ENCODE measurements at regions not wholly inside any gene's neighbourhood (a gene's known extent, or its start where the extent isn't known, plus 50 kb on each side); places are given as distances from the start of the nearest gene placed in this dataset.

GRCh38 chrX:43018031-43018430, 240.1 kb upstream of the PPP1R2C start:
- DNase-seq: no peak

GRCh38 chrX:43019021-43019420, 241.1 kb upstream of the PPP1R2C start:
- DNase-seq: no peak

GRCh38 chrX:43025806-43026315, 247.9 kb upstream of the PPP1R2C start:
- DNase-seq: no peak

GRCh38 chrX:43064096-43064495, 286.1 kb upstream of the PPP1R2C start:
- DNase-seq: no peak

GRCh38 chrX:43065978-43066377, 288.0 kb upstream of the PPP1R2C start:
- no peak for DNase-seq

GRCh38 chrX:43068639-43069038, 290.7 kb upstream of the PPP1R2C start:
- no peak for DNase-seq

GRCh38 chrX:43083016-43083415, 305.1 kb upstream of the PPP1R2C start:
- DNase-seq: no peak

DNA sequence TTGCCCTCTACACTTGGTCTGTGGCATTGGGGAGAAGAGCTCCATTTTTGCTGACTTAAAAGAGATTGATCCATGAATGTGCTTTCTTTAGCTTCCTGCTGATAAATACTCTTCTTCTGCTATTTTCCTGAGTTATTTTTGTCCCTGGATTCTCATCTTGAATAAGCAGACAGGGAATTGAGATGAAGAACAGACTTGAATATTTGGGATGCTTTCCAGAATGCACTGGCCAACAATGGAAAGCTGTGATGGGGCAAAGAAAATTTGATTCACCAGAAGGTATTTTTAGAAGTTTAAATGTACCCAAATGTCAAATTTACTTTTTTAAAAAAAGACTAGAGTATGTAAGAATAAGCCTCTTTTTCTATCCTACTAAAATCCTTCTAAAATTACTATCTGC, 309.9 kb upstream of the PPP1R2C start:
- DNase-seq: no peak

DNA sequence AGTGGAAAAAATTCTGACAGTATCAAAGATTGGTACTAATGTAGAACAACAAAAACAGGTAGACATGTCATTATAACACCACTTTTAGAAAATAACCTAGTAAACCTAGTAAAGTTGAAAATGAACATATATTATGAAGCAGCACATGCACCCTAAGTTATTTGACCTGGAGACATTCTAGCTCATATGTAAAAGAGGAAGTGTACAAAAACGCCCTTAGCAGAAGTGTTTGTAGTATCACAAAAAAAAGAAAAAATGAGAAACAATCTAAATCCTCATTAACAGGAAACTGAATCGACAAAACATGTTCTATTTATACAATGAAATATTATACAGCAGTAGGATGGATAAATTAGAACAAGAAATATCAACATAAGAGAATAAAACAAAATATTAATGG, 318.9 kb upstream of the PPP1R2C start:
- DNase-seq: peak; percentile 17 to 20

DNA sequence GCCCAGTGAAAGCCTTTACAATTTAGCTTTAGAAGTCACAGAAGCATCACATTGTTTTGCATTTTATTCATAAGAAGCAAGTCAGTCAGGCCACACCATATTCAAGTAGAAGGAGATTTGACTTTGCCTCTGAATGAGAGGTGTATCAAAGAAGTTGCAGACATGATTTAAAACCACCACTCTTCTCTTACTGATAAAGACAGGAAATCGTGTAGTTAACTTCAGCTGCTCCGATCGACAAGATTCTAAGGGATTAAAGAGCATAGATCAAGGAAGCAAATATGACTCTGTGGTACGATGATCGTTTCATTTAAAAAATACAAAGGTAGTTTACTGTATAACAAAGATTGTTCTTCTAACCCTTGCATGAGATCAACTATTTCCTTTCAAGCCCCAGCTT, 328.0 kb upstream of the PPP1R2C start:
- no peak for DNase-seq

- no peak for DNase-seq
Observed at GRCh38 chrX:43108828-43109227, 330.9 kb upstream of the PPP1R2C start.

DNA sequence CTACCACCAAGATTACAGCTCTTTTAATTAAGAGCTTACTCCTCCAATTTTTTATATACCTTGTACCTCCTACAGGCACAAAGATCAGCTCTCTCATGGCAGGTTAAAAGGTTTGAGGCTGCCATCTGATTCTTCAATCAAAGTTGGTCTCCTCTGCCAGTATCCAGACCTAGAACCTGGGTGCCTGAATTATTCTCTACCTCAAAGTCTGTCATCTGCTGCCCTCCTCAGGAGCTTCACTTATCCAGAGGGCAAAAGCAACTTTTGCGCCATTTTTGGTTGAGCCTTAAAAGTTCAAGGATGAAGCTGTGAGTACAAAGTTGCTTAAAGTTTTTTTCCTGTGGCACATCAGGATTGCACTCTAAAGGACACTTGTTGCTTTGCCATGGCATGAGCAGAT, 343.7 kb upstream of the PPP1R2C start:
- no peak for DNase-seq

- DNase-seq: no peak
Observed at GRCh38 chrX:43139645-43140044, 361.7 kb upstream of the PPP1R2C start.

DNA sequence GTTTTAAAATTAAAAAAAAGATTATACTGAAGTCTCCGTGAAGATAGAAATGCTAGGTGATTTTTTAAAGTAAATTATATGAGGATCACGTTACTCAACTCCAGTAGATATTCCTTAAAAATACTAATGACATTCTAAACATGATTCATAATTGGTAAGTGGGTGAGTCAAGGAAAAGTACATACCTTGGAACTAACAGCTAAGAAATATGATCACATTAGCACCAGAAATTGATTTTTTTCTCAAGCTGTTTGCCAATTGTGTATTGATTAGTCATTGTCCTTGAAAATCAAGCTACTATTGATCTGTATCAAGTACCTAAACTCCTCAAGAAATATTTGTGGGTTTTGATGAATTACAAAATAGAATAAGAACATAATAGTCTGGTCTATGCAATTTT, 362.6 kb upstream of the PPP1R2C start:
- DNase-seq: no peak

GRCh38 chrX:43141885-43142284, 363.9 kb upstream of the PPP1R2C start:
- no peak for DNase-seq

- no peak for DNase-seq
Observed at GRCh38 chrX:43148305-43148704, 370.3 kb upstream of the PPP1R2C start.

DNA sequence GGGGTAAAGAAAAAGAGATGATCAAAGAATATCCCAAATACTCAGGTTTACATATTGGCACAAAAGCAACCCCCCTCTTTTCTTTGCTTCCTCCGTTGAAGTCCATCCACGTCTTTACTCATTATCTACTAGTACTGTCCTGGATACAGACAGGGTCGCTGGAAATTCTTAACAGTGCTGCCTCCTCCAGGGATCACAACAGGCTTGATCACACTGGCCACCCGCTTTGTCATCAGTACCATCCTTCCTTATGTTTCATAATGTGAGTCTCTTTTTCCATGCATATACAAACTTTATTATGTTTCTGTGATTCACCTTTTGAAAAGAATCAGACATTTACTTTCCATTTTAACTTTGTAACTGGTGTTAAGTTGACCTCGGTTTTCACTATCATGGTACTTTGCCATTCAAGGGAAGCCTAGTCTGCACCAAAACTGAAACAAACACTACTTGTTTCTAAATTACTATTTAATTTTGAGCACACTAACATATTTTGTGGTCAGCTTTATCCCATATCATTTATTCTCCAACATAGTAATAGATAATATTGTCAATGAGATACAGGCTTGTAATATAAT, 387.5 kb upstream of the PPP1R2C start:
- DNase-seq: no peak

DNA sequence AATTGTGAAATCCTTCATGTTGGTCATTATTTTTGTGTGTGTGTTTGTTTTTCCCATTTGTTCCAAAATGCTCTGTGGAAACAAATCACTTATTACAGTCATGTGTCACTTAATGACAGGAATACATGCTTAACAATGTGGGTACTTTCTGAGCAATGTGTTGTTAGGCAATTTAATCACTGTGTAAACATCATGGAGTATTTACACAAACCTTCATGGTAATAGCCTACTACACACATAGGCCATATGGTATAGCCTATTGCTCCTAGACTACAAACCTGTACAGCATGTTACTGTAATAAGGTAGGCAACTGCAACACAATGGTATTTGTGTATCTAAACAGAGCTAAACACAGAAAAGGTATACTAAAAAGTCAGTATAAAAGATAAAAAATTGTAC, 388.9 kb upstream of the PPP1R2C start:
- DNase-seq: no peak

- no peak for DNase-seq
Observed at GRCh38 chrX:43175434-43175833, 397.5 kb upstream of the PPP1R2C start.

DNA sequence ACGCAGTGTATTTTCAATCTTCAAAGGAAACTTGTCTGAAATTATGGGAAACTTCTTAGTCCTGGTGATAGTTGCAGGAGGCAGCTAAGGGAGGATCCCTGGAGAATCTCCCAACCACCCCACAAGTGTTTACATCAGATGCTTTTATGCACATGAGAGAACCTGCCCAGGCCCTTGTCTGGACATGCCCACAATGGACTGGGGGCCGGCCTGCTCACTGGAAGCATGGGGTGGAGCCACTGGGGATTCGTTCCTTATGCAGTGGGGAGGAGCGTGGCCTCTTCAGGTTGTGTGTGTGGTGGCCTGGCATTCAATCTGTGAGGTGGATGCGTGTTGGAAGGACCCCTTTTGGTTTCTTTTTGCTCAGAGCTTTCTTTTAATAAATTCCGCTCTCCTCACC, 398.7 kb upstream of the PPP1R2C start:
- DNase-seq: no peak

DNA sequence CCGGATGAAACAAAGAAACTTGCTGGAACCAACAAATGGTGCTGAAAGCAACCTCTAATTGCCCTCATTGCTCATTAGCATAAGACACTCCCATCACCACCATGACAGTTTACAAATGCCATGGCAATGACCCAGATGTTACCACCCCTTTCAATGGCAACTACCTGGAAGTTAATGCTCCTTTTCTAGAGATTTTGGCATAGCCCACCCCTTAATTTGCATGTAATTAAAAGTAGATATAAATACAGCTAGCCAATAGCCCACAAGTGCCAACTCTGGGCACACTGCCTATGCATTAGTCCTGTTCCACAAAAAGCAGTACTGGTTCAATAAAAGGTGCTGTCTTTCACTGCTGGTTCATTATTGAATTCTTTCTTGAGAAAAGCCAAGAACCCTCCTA, 410.3 kb upstream of the PPP1R2C start:
- DNase-seq: no peak

DNA sequence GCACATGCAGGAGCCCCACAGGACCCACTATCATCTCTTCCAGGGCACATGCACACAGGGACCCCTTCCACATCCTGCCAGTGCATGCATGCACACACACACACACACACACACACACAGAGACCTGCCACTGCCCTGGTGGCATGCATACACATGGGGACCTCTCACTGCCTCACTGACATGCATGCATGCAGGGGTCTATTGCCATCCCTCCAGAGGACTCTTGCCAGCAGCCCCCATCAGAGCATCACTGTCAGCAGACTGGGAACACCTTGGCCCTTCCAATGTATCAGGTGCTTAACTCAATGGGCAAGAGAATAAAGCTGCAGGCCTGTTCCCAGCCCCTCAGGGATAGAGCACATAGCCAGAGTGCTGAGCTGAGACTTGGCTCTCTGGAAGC, 433.6 kb upstream of the PPP1R2C start:
- no peak for DNase-seq

- DNase-seq: no peak
Observed at GRCh38 chrX:43218198-43218597, 437.9 kb upstream of the MAOA start.

DNA sequence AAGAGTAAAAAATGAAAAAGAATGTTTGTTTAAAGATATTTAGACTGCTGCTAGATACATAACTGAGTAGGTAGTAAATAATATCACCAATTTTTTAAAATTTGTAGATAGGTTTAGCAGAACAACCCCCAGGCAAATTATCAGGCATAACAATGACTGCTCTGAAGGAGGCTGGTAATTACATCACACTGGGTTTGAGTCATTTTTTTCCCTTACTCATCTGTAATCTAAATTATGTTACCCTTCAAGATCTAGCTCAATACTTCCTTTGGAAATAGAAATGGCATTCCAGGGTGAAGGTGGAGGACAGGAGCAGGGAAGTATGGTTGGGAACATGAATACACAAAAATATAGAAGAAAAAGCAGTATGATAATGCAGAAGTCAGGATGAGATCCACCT, 431.6 kb upstream of the MAOA start:
- DNase-seq: no peak

GRCh38 chrX:43225626-43226328, 430.3 kb upstream of the MAOA start:
- DNase-seq: no peak

Measured in Kasumi-1 (cell line).